HCT116 (cell line): ENCODE measurements at regions not wholly inside any gene's neighbourhood (a gene's known extent, or its start where the extent isn't known, plus 50 kb on each side); places are given as distances from the start of the nearest gene placed in this dataset.

ENCODE experiments used
- EZH2 ChIP-seq: fragments of 200-600 bp; sonication (generic); IDR thresholded peaks from 2 replicates; pipeline ENCODE4 v1.6.1; 2017; ENCODE audit warnings: antibody characterized with exemption, mixed run types
- POLR2A ChIP-seq: IDR thresholded peaks from 2 replicates; pipeline ENCODE4 v1.7.0; 2011; ENCODE audit warnings: borderline replicate concordance; ENCODE audit not compliant: insufficient read depth, insufficient read length; ENCODE audit errors: extremely low read depth
- POLR2AphosphoS5 ChIP-seq: IDR thresholded peaks from 2 replicates; pipeline ENCODE4 v1.6.1; 2011; ENCODE audit warnings: mild to moderate bottlenecking, low read depth, low read length, moderate library complexity
- SIN3A ChIP-seq: IDR thresholded peaks from 2 replicates; pipeline ENCODE4 v1.6.1; 2012; ENCODE audit warnings: low read depth
- TF ChIP-seq, protein P1 (sequence below), 3 experiments: fragments of 200-600 bp in 1 of 3; sonication (generic) in 1 of 3; IDR thresholded peaks in 2 of 3; conservative IDR thresholded peaks in 1 of 3; 2 replicates each; pipeline ENCODE4 v1.5.1; 2012 to 2017; ENCODE audit warnings: low read depth in 2 of 3, low read length in 2 of 3, antibody characterized with exemption in 1 of 3, borderline replicate concordance in 1 of 3, control low read depth in 1 of 3, mild to moderate bottlenecking in 1 of 3, mixed read lengths in 1 of 3, mixed run types in 1 of 3, moderate library complexity in 1 of 3; ENCODE audit not compliant: insufficient read depth in 1 of 3

GRCh38 chr14:30053103-30053502, 125.5 kb upstream of the PRKD1 start:
- TF ChIP-seq SIN3A (no peak), POLR2AphosphoS5 (no peak), POLR2A (no peak), EZH2 (no peak)
- TF ChIP-seq, protein P1, sequence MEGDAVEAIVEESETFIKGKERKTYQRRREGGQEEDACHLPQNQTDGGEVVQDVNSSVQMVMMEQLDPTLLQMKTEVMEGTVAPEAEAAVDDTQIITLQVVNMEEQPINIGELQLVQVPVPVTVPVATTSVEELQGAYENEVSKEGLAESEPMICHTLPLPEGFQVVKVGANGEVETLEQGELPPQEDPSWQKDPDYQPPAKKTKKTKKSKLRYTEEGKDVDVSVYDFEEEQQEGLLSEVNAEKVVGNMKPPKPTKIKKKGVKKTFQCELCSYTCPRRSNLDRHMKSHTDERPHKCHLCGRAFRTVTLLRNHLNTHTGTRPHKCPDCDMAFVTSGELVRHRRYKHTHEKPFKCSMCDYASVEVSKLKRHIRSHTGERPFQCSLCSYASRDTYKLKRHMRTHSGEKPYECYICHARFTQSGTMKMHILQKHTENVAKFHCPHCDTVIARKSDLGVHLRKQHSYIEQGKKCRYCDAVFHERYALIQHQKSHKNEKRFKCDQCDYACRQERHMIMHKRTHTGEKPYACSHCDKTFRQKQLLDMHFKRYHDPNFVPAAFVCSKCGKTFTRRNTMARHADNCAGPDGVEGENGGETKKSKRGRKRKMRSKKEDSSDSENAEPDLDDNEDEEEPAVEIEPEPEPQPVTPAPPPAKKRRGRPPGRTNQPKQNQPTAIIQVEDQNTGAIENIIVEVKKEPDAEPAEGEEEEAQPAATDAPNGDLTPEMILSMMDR (IDR thresholded peaks at IDR 0.05 in 2 of 3, conservative IDR thresholded peaks at IDR 0.05 in 1 of 3; ENCODE audit: borderline replicate concordance in 1 of 3, insufficient read depth in 1 of 3, low read depth in 2 of 3, low read length in 2 of 3): no peak
